SHP77 treated with DMSO at 0.1 percent for 48 hours (cell line): ENCODE measurements at regions not wholly inside any gene's neighbourhood (a gene's known extent, or its start where the extent isn't known, plus 50 kb on each side); places are given as distances from the start of the nearest gene placed in this dataset.
A peak's percentile ranks its signal among the peaks of the same experiment; 100 is the strongest.

Experiments used
- DNase-seq: peaks from one replicate; lab custom pipeline; 2025; lab: John Stamatoyannopoulos, UW

DNA sequence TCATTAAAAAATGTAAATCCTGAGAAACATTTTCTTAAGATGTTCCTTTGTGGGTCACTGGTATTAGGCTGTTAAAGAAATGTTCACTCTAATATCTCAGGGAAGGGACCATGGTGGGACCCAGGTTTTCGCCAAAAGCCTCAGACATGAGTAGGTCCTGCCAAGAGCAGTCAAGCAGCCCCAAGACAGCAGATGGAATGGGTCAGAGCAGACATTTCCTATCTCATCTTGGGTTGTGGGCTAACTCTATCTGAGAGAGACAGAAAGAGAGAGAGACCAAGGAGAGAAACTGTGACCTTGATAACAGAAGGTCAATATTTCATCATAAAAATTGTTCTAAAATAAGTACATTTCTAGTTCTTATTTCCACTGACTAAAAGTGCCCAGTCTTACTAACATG lies 661.7 kb downstream of the TSN start:
- no peak for DNase-seq

DNA sequence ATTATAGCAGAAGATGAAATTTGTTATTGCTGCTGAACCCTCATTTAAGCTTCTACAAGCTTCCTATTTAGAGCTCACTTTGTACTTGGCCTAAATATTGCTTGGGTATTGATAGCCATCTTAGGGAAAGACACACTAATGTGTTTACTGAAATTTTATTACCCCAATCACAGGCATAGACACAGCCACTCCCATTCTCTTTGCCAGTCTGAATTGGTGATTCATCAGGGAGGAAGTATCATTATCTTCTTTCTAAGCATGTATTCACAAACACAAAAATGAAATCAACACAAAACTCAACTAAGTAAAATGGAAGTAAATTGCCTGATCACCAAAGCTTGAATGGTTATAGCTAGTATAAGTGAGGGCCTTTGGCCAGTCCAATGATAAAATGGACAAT lies 666.3 kb downstream of the TSN start:
- DNase-seq: no peak

DNA sequence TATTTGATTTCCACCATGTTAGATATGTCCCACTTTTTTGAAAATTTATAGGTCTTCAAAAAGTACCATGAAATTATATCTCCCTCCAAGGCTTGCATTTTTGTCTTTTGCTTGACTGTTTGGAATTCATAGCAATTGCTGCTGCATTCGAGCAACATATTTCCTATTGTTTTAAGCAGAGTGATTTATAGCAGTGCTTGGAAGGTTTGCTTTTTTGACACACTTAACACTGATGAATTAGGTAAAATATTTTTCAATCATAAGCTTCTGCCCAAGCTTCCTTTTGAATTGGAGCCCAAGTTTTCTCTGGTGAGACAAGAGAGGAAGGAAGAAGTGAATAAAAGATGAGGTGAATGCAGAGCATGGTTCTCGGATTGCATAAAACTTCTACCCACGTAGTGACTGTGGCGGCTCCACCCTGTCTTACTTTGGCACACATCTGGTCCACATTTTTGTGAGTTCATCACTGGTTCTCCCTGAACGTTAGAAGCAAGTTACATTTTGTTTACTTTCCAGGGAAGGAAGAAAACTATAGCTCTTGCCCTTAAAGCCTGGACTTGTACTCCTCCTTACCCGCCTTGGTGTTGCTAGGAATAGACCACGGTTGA lies 667.0 kb downstream of the TSN start:
- DNase-seq: no peak

DNA sequence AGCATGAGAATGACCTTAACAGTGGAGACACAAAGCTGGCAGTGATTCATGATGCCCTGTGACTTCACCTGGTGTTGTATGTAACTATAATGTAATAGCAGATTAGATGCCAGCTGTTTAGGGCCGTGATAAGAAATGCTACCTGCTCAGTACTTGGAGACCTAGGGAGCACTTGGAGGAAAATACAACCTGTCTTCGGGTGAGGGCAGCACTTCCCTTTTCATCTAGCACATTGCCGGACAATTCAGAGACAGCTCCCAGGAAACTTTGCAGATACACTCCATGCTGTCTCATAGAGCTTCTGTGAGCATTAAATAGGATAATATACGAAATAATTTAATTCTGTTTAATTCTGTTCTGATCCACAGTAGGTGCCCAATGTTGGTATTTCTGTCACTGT lies 668.5 kb downstream of the TSN start:
- no peak for DNase-seq

DNA sequence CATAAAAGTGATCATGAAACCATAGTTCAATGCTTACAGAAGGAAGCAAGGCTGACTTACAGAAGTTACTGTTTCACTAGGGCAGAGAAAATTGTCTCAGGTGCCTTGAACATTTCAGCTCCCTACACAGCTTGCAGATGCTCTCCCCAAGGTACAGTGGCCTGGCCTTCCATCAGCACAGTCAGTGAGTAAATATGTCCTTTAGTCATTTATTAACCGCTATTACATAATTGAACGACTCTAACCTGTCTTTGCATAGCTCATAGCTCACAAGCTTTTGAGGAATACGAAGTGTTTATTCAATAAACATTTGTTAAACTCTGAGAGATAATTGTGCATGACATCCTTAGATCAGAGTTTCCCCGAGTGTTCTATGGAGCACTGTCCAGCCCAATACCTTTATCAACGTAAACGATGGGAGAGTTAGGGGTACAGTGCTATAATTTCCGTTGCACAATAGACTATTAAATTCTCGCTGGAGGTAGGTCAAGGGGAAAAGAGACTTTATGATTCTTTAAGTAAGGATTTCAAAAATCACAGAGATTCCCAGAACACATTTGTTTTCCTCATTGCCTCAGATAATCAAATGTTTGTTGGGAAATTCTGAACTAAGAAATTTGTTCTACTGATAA lies 677.8 kb downstream of the TSN start:
- no peak for DNase-seq

DNA sequence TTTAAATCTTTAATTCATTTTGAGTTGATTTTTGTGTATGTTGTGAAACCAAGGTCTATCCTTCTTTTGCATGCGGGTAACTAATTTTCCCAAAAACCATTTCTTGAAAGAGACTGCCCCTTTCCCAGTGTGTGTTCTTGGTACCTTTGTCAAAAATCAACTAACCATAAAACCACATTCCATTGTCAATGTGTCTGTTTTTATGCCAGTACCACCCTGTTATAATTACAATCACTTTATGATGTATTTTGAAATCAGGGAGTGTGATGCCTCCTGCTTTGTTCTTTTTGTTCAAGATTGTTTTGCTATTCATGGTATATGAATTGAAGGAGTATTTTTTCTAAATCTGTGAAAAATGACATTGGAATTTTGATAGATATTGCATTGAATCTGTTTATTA lies 689.6 kb downstream of the TSN start:
- DNase-seq: no peak

DNA sequence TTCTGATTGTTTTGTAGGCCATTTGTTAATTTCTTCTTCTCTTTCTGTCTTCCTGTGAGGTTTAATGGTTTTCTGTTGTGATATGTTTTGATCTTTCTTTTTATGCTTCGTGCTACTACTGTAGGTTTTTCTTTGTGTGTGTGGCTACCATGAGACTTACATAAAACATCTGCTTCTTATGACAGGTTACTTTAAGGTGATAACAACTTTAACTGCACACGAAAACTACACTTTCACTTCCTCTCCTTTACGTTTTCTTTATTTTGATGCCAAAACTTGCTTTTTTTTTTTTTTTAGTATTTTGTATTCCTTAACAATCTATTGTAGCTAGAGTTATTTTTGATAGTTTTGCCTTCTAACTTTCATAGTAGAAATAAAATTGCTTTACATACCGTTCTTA lies 691.3 kb downstream of the TSN start:
- no peak for DNase-seq

DNA sequence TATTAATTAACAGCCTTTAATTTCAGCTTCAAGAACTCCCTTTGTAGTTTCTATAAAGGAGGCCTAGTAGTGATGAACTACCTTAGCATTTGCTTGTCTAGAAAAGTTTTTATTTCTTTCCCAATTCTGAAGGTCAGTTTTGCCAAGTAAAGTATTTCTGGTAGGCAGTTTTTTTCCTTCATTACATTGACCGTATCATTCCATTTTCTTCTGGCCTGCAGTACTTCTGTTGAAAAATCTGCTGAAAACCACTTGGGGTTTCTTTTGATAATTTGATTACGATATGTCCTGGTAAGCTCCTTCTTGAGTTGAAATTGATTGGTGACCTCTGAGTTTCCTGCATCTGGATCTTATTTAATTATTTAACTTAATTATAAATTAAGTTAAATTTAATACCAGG lies 691.8 kb downstream of the TSN start:
- DNase-seq: no peak

DNA sequence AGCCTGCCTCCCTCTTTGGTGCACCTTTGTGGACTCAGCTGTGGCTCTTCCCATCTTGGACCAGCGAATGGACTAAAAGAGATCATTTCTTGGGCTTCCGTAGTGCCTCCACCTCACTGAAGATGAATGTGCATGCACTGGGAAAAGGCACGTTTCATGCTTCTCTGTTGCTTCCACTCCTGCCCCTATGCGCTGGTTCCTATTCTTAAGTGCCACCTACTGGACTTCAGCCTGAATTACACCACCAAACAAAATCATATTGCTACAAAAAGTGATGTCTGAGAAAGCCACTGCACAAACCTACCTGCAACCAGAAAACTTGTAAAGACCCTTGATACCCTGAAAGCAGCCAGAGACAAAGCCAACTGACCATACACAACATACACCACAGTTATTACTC lies 695.6 kb downstream of the TSN start:
- peak; percentile 1 for DNase-seq

DNA sequence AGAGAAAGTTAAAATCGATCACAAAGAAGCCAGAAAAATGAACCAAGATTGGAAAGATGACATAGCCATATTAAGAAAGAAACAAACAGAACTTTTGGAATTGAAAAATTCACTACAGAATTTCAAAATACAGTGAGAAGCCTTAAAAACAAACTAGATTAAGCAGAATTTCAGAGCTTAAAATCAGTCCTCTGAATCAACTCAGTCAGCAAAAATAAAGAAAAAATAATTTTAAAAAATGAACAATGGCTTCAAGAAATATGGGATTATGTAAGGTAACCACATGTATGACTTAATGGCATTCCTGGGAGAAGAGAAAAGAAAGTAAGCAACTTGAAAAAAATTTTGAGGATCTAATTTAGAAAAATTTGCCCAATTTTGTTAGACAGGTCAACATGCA lies 696.2 kb downstream of the TSN start:
- no peak for DNase-seq

DNA sequence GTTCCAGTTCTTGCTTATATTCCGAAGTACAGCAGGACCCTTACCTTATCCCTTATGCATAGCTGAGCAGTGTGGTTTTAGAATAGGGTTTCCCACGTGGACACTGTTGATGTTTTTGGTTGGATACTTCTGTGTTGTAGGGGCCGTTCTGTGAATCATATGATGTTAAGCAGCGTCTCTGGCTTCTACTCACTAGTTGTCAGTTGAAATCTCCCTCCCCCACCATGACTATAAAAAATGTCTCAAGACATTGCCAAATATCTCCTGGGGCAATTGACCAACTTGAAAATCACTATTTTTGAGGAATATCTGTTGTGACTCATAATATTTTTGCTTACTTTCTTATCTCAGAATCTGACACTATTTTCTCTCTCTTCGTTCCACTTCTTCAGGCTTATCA lies 713.7 kb downstream of the TSN start:
- DNase-seq: no peak

DNA sequence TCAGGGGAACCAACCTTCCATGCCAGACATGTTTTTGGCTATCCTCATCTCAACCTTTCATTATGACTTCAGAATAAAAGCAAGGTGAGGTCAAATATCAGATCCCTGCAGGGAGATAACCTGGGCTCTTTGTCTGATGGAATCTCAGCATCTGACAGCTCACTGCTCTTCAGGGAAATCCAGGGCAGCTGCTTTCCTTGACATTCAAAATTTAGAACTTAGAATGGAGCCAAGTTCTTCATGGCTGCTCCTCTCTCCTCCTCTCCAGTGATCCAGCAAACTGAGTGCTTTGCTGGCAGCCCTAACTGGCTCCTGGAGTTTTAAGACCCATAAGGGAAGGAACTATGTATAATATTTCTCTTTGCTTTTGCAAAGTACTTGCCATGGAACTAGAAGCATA lies 716.3 kb downstream of the TSN start:
- no peak for DNase-seq

DNA sequence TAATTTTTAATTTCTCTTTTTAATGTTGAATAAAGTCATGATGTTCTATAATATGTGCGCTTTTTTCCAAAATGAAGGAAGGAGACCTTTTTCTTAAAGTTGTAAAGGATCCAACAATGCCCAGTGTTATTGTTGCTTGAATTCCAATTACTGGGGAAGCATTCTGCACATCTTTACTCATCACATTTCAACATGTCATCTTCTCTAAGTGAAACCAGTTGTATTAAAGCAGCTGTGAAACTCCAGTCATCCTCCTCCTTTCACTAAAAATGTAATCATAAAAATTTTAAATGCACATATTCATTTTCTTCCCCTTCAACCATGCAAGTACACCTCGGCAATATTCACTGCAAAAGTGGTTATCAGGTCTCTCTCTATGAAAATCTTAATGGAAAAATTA lies 722.7 kb downstream of the TSN start:
- DNase-seq: no peak

DNA sequence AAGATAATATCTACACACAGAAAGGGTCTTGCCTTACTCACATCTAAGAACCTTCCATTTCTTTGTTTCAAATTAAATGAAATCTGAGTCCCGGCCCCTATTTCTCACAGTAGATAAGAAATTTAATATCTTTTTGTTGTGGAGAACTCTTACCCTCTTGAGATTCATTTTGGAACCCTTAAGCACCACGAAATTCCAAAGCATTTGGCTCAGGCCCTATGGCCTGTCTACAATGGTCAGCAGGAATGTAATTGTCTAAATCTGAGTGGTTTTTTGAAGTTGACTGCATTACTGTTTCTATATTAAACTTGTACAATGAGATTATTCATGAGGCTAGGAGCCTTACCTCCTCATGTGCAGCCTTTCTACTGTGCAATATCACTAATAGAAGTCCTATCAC lies 723.3 kb downstream of the TSN start:
- DNase-seq: no peak

DNA sequence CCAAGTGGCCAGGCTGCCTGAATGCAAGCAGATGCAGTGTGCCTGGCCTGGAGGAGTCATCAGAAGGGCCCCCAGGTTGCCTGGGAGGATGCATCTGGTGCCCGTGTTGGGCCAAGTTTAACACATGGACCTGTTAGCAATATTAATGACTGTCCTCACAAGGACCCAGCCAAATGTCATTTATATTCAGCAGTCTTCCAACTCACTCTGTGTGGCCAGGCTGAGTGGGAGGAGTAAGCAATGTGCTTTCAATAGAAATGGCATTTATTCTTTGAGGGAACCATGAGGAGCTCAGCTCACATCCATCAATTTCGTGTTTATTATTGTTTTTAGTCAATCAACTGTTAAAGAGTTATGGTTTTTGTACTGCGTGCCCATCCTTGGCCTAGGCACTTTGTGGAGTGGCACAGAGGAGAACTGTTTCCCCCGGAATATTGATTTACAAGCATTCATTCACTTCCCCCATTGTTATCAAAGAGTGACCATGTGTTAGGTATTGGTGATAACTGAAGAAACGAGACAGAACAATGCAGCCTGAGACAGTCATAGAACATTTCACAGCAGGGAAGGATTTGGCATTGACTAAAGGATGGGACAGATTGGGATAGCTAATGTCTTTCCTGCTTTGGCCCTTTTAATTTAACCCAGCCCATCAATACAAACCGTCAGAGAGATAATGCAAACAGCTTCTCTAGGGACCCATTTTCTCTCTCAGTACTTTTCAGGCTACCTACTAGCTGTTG lies 725.2 kb downstream of the TSN start:
- DNase-seq: no peak

DNA sequence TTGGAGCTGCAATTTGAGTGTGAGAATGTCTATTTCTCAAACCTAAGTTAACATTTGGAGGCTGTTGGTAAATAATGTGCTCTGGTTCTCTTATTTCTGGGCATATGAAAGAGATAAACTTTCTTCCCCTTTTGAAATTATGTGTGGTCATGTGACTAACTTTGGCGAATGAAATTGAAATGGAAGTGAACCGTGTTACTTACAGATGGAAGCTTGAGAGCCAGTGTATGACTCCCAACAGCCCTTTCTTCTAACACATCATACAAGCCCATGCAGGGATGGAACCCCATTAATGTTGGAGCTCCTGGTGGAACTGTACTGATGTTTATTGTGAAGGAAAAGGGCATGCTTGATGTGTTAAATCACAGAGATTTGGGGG lies 725.8 kb downstream of the TSN start:
- no peak for DNase-seq

DNA sequence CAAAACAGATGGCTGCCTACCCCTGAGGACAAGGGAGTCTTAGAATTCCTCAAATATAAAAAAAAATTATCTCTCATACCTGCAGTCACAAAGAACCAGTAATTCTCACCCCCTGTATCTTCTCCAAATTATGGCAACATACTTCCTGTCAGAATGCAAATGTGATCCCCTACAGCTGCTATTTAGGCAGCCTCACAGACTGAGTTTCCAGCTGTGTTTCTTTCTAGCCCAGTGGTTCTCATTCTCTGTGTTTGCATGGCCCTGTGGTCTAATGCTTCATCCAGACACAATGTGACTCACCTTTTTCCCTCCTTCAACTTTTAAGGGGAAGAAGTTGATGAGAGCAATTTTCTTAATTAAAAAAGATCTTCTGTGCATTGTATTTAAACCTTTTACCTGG lies 726.3 kb downstream of the TSN start:
- DNase-seq: no peak

DNA sequence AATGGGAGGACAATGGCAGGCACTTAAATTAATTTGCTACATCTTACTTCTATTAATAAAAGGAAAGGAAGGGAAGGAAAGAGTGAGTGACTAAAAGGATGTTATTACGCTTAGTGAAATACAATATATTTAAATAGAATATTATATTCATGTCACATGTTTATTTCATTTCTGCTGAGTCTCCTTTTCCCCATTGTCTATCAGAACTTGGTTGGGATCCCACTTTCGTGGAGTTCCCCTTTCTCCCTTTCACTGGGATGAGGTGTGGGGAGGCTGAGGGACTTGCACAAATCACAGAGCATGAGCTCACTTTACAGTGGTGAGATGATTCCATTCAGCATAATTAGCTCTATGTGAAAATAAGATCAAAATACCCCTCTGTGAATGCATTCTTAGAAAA lies 730.6 kb downstream of the TSN start:
- DNase-seq: no peak

DNA sequence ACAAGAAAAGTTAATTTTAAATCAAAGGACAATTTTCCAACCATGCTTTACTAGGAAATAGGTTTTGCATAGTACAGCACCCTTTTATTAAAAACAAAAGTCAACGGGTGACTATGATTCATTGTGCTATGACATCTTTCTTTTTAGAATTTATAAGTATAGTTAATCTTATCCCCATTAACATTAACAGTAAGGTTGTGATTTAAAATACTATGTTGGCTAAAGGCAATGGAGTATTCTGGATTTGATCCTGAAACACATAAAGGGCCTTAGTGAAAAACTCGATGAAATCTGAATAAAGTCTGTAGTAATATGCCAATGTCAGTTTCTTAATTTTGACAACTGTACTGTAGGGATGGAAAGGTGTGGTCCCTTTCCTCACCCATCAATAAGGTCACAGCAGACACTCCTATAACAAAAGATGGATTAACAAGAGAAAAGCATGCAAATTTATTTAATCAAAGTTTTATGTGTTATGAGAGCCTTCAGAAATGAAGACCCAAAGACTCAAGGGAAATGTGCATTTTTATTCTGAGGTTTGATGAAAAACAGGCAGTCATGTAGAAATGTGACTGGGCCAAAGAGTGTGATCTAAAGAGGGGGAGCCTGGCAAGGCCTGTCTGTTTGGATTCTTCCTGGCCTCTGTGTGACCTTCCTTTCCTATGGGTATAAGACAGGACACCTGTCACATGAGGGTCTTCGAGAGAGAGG lies 731.4 kb downstream of the TSN start:
- no peak for DNase-seq

DNA sequence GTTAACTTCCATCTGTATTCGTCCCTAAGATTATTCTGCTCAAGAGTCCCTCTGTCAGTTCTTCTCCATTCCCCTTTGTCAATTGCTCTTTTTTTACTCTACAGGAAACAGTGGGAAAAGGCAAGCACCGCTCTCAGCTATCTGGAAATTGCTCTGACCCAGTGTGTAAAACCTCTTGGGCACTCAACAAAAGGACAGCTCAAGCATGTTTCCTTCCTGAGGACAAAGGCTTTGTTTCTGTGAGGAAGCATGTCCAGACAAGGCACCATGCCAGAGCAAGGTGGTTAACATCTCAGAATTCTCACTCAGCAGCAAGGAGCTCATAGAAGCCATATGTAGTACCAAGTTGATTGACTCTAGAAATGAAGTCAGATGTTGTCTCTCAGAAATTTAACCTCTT lies 735.6 kb downstream of the TSN start:
- no peak for DNase-seq

DNA sequence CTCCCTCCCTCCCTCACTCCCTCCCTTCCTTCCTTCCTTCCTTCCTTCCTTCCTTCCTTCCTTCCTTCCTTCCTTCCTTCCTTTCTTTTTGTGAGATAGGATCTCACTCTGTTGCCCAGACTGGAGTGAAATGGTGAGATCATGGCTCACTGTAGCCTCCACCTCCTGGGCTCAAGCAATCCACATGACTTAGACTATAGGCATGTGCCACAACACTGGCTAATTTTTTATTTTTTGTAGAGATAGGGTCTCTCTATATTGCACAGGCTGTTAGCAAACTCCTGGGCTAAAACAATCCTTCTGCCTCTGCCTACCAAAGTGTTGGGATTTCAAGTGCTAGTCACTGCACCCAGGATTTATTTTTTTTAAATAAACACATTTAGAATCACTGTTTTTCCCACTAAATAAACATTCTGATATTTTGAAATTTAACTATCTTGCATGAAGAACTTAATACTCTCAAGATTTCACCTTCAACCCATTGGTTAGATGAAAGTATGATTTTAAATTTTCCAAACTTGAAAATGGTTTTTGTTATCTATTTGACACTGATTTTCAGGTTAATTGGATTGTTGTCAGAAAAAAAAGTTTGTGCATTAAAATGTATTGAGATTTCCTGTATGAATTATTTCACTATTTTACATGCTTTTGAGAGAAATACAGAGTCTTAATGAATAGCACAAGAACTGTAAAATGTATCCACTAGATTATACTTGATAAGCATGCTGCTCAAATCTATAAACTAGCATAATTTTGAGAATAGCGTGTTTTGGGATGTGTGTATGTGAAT lies 745.1 kb downstream of the TSN start:
- no peak for DNase-seq

DNA sequence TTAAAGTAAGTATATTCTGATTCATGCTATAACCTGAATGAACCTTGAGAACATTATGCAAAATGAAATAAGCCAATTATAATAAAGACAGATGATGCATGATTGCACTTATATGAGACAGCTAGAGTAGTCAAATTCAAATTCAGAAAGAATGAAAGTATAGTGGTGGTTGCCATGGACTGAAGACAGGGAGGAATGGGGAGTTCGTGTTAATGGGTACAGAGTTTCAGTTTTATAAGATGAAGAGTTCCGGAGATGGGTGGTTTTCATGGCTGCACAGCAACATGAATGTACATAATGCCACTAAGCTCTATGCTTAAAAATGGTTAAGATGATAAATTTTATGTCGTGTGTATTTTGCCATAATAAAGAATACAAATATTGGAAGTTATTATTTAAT lies 751.2 kb downstream of the TSN start:
- DNase-seq: no peak
